ENCODE measurements at regions not wholly inside any gene's neighbourhood (a gene's known extent, or its start where the extent isn't known, plus 50 kb on each side); places are given as distances from the start of the nearest gene placed in this dataset.

DNA sequence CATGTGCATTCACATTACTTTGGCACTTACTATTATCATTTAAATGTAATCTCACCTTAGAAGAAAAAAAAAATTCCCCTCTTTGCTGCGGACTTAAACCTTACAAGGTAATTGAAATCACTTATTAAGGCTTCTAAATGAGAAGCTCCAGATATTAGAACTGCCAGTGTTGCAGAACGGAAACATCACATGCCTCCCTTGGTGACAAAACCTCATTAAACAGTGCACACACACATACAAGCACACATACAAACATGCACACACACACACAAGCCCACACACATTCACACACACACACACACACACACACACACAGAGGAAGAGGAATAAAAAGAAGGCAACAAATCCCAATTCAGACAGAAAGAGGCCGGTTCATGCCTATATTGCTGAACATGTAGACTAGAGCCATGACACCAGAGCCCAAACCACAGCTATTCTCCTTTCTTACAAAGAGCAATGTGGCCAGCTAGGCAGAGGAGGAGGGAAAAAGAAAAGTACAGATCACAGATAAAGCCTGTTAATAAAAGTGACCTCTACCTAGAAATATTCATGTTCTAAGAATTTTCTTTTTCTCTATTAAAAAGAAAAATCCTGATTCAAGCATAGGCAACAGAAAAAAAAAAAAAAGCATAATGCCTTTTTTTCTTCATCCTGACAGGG is 405.2 kb upstream of the FLRT2 start:
- Mint-ChIP-seq H3K4me3 (no peak overlapping the region), H3K36me3 (no peaks in the 10 kb centered on the region), H3K9me3 (peaks cover 0 to 3% of the 10 kb centered on the region in 2 donors), H3K27me3 (ENCODE audit: low read depth in 2 of 2) (no peaks in the 10 kb centered on the region), H3K27ac (no peak overlapping the region), H3K4me1 (no peaks in the 10 kb centered on the region)
- Histone ChIP-seq H3K27me3 (ENCODE audit: control insufficient read depth, insufficient read depth, low read length) (no peaks in the 10 kb centered on the region), H3K4me3 (ENCODE audit: low read length) (no peak overlapping the region), H3K4me1 (ENCODE audit: control insufficient read depth, insufficient read depth, low read length) (no peaks in the 10 kb centered on the region), H3K36me3 (ENCODE audit: control insufficient read depth, insufficient read depth, low read length) (no peaks in the 10 kb centered on the region), H3K27ac (ENCODE audit: low read length) (no peak overlapping the region), H3K9me3 (ENCODE audit: control insufficient read depth, insufficient read depth, low read length) (no peaks in the 10 kb centered on the region)
- TF ChIP-seq, protein P1, sequence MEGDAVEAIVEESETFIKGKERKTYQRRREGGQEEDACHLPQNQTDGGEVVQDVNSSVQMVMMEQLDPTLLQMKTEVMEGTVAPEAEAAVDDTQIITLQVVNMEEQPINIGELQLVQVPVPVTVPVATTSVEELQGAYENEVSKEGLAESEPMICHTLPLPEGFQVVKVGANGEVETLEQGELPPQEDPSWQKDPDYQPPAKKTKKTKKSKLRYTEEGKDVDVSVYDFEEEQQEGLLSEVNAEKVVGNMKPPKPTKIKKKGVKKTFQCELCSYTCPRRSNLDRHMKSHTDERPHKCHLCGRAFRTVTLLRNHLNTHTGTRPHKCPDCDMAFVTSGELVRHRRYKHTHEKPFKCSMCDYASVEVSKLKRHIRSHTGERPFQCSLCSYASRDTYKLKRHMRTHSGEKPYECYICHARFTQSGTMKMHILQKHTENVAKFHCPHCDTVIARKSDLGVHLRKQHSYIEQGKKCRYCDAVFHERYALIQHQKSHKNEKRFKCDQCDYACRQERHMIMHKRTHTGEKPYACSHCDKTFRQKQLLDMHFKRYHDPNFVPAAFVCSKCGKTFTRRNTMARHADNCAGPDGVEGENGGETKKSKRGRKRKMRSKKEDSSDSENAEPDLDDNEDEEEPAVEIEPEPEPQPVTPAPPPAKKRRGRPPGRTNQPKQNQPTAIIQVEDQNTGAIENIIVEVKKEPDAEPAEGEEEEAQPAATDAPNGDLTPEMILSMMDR (IDR thresholded peaks at IDR 0.05) = no peak
- 83% methylated on average over 2 of the region's 3 CpGs for WGBS (ENCODE audit: insufficient coverage)
- intact Hi-C loops (cut with micrococcal nuclease) = no loop called here
- no peak for ATAC-seq
- no peak for DNase-seq

DNA sequence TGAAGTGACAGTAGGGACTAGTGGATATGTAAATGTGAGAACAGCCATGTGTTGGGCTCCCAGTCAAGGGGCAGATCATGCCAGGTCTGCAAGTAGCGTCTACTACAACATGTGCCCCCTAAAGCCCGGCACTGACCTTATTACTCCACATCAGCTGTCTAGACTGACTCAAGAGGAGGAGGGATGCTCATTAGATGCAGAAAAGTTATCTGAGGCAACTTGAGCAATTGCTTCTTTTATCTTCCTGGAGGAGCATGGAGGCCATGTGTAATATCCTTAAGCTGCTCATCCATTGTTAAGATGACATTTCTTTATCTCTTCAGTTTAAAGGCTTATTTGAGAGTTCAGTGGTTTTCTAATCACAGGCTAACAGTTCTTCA is 404.7 kb upstream of the FLRT2 start:
- H3K4me1 Mint-ChIP-seq = no peaks in the 10 kb centered on the region
- 92% methylated on average over 2 of the region's 2 CpGs for WGBS (ENCODE audit: insufficient coverage)
- intact Hi-C loops (cut with micrococcal nuclease) = no loop called here

DNA sequence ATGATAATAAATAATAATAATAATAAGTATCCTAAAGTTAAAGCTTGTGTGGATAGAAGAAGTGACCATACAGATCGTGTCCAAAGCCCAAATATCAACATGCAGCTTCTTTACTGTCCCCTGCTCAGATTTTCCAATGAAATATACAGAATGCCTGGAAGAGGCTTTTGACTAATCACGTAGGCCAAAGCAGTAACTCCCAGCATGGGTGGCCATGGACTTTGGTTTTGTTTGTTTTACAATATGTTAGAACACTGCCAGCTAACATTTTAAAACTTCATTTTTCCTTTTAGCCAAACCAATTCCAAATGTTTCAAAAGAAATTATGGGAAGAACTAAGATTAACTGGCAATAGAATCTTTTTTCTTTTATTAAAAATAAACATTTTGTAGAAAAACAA is 400.0 kb upstream of the FLRT2 start:
- H3K4me1 ChIP-seq (ENCODE audit: control insufficient read depth, insufficient read depth, low read length) = no peaks in the 10 kb centered on the region
- DNase-seq (no peak), ATAC-seq (no peak)
- no peak overlapping the region for H3K4me3 ChIP-seq (ENCODE audit: low read length)
- Mint-ChIP-seq H3K27ac (no peak overlapping the region), H3K27me3 (ENCODE audit: low read depth in 2 of 2) (no peaks in the 10 kb centered on the region), H3K4me3 (no peak overlapping the region), H3K4me1 (no peaks in the 10 kb centered on the region), H3K36me3 (no peaks in the 10 kb centered on the region), H3K9me3 (peaks cover 2 to 5% of the 10 kb centered on the region in 2 donors)
- intact Hi-C loops (cut with micrococcal nuclease) = no loop called here
- H3K27me3 ChIP-seq (ENCODE audit: control insufficient read depth, insufficient read depth, low read length) = no peaks in the 10 kb centered on the region
- H3K9me3 ChIP-seq (ENCODE audit: control insufficient read depth, insufficient read depth, low read length) = no peaks in the 10 kb centered on the region
- H3K36me3 ChIP-seq (ENCODE audit: control insufficient read depth, insufficient read depth, low read length) = no peaks in the 10 kb centered on the region
- H3K27ac ChIP-seq (ENCODE audit: low read length) = no peak overlapping the region
- TF ChIP-seq, protein P1 (IDR thresholded peaks at IDR 0.05) = no peak
- 86% methylated on average over 2 of the region's 2 CpGs for WGBS (ENCODE audit: insufficient coverage)

More for the DNA sequence above, 404.7 kb upstream of the FLRT2 start:
- Histone ChIP-seq H3K4me3 (ENCODE audit: low read length) (no peak overlapping the region), H3K9me3 (ENCODE audit: control insufficient read depth, insufficient read depth, low read length) (no peaks in the 10 kb centered on the region), H3K27ac (ENCODE audit: low read length) (no peak overlapping the region), H3K36me3 (ENCODE audit: control insufficient read depth, insufficient read depth, low read length) (no peaks in the 10 kb centered on the region), H3K4me1 (ENCODE audit: control insufficient read depth, insufficient read depth, low read length) (no peaks in the 10 kb centered on the region), H3K27me3 (ENCODE audit: control insufficient read depth, insufficient read depth, low read length) (no peaks in the 10 kb centered on the region)
- Mint-ChIP-seq H3K27ac (no peak overlapping the region), H3K36me3 (no peaks in the 10 kb centered on the region), H3K9me3 (peaks cover 0 to 3% of the 10 kb centered on the region in 2 donors), H3K4me3 (no peak overlapping the region), H3K27me3 (ENCODE audit: low read depth in 2 of 2) (no peaks in the 10 kb centered on the region)
- DNase-seq (no peak), ATAC-seq (no peak)
- TF ChIP-seq, protein P1 (IDR thresholded peaks at IDR 0.05) = no peak

All from natural killer cell (primary cell).